Type B pancreatic cell (in vitro differentiated cells): ENCODE measurements at regions not wholly inside any gene's neighbourhood (a gene's known extent, or its start where the extent isn't known, plus 50 kb on each side); places are given as distances from the start of the nearest gene placed in this dataset.
"Not testable (repeated sequence)": the region's sequence is repeated elsewhere in the genome, so short reads cannot be mapped to it uniquely, and the experiment has no call there.

Experiments
- DNase-seq: peaks from one replicate; pipeline ENCODE4 v3.0.0; 2021; ENCODE audit warnings: mixed read lengths; ENCODE audit not compliant: unreplicated experiment; ENCODE audit errors: extremely low spot score
- H3K27ac Mint-ChIP-seq: 2 replicates; pipeline ENCODE4 v1.8.0; 2021; ENCODE audit warnings: mild to moderate bottlenecking, mixed read lengths
- H3K27me3 Mint-ChIP-seq: 2 replicates; pipeline ENCODE4 v1.8.0; 2021; ENCODE audit warnings: mixed read lengths
- H3K36me3 Mint-ChIP-seq: 2 replicates; pipeline ENCODE4 v1.8.0; 2021; ENCODE audit warnings: mixed read lengths
- H3K4me1 Mint-ChIP-seq: one replicate; pipeline ENCODE4 v1.8.0; 2021; ENCODE audit warnings: mixed read lengths; ENCODE audit not compliant: unreplicated experiment
- H3K4me3 Mint-ChIP-seq: 2 replicates; pipeline ENCODE4 v1.8.0; 2021; ENCODE audit warnings: mild to moderate bottlenecking, mixed read lengths
- H3K9me3 Mint-ChIP-seq: 2 replicates; pipeline ENCODE4 v1.8.0; 2021; ENCODE audit warnings: mixed read lengths
- TF ChIP-seq, protein P1 (sequence below): fragments of 200-600 bp; sonication (generic); conservative IDR thresholded peaks from 2 replicates; pipeline ENCODE4 v1.5.0; 2021; ENCODE audit warnings: antibody characterized with exemption, mild to moderate bottlenecking

- DNase-seq = no peak
- H3K36me3 Mint-ChIP-seq = no peaks in the 10 kb centered on the region
- peaks cover 13% of the 10 kb centered on the region for H3K9me3 Mint-ChIP-seq
- TF ChIP-seq, protein P1, sequence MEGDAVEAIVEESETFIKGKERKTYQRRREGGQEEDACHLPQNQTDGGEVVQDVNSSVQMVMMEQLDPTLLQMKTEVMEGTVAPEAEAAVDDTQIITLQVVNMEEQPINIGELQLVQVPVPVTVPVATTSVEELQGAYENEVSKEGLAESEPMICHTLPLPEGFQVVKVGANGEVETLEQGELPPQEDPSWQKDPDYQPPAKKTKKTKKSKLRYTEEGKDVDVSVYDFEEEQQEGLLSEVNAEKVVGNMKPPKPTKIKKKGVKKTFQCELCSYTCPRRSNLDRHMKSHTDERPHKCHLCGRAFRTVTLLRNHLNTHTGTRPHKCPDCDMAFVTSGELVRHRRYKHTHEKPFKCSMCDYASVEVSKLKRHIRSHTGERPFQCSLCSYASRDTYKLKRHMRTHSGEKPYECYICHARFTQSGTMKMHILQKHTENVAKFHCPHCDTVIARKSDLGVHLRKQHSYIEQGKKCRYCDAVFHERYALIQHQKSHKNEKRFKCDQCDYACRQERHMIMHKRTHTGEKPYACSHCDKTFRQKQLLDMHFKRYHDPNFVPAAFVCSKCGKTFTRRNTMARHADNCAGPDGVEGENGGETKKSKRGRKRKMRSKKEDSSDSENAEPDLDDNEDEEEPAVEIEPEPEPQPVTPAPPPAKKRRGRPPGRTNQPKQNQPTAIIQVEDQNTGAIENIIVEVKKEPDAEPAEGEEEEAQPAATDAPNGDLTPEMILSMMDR = no peak
- H3K27me3 Mint-ChIP-seq = no peaks in the 10 kb centered on the region
- H3K27ac Mint-ChIP-seq = no peak overlapping the region
- H3K4me1 Mint-ChIP-seq = no peaks in the 10 kb centered on the region
- no peak overlapping the region for H3K4me3 Mint-ChIP-seq
These were observed 427.1 kb upstream of the CNTNAP5 start for GRCh38 chr2:123597988-123598387.

DNA sequence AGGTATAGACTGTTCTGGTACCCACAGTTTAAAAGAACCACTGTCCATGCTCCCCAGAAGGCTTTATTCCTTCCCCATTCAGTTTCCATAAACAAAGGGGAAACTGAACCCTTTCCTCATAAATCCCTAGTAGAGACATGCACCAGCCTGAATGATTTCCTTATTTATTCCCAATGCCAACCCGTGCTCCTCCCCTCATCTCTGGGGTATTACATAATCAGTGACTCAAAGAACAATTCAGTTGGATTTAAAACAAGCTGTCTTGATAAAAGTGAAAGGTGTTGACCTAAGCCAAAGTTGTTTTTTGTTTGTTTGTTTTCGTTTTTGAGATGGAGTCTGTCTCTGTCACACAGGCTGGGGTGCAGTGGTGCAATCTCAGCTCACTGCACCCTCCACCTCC lies 418.5 kb upstream of the CNTNAP5 start:
- Mint-ChIP-seq H3K9me3 (no peaks in the 10 kb centered on the region), H3K27me3 (peaks cover 4% of the 10 kb centered on the region), H3K4me1 (no peaks in the 10 kb centered on the region), H3K27ac (no peak overlapping the region), H3K36me3 (no peaks in the 10 kb centered on the region), H3K4me3 (no peak overlapping the region)
- TF ChIP-seq, protein P1 = no peak
- no peak for DNase-seq

- Mint-ChIP-seq H3K27ac (no peak overlapping the region), H3K36me3 (no peaks in the 10 kb centered on the region), H3K9me3 (no peaks in the 10 kb centered on the region), H3K4me1 (no peaks in the 10 kb centered on the region), H3K27me3 (peaks cover 4% of the 10 kb centered on the region), H3K4me3 (no peak overlapping the region)
- DNase-seq = no peak
- TF ChIP-seq, protein P1 = no peak
These were observed 416.0 kb upstream of the CNTNAP5 start for GRCh38 chr2:123609077-123609476.

DNA sequence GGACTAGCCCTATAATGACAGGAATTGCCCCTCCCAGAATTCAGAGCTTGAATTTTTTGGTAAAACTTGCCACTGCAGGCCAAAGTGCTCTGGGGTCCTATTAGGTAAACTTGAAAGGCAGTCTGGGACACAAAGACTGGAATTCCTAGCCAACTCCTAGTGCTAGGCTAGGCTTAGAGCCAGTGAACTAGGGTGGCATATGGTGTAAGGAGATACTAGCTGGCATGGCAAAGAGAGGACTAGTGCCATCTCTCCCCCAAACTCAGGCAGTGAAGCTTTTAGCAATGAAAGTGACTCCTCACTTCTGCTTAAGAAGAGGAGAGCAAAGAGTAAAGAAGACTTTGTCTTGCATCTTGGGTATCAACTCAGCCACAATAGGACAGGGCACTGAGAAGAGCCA lies 410.5 kb upstream of the CNTNAP5 start:
- no peak for DNase-seq
- H3K4me1 Mint-ChIP-seq = no peaks in the 10 kb centered on the region
- H3K4me3 Mint-ChIP-seq = no peak overlapping the region
- H3K9me3 Mint-ChIP-seq = peaks cover 6% of the 10 kb centered on the region
- TF ChIP-seq, protein P1 = no peak
- H3K27me3 Mint-ChIP-seq = no peaks in the 10 kb centered on the region
- H3K27ac Mint-ChIP-seq = no peak overlapping the region
- H3K36me3 Mint-ChIP-seq = no peaks in the 10 kb centered on the region

- not testable (repeated sequence) for H3K27ac Mint-ChIP-seq, DNase-seq, H3K4me3 Mint-ChIP-seq, H3K4me1 Mint-ChIP-seq, H3K27me3 Mint-ChIP-seq, H3K9me3 Mint-ChIP-seq, H3K36me3 Mint-ChIP-seq
These were observed 406.4 kb upstream of the CNTNAP5 start for GRCh38 chr2:123618642-123619041.

- TF ChIP-seq, protein P1 = no peak
- H3K9me3 Mint-ChIP-seq = no peaks in the 10 kb centered on the region
- no peak overlapping the region for H3K27ac Mint-ChIP-seq
- no peak for DNase-seq
- no peaks in the 10 kb centered on the region for H3K4me1 Mint-ChIP-seq
- H3K4me3 Mint-ChIP-seq = no peak overlapping the region
- no peaks in the 10 kb centered on the region for H3K36me3 Mint-ChIP-seq
- H3K27me3 Mint-ChIP-seq = no peaks in the 10 kb centered on the region
These were observed 400.3 kb upstream of the CNTNAP5 start for GRCh38 chr2:123624816-123625215.
